Loucy (cell line): ENCODE measurements at regions not wholly inside any gene's neighbourhood (a gene's known extent, or its start where the extent isn't known, plus 50 kb on each side); places are given as distances from the start of the nearest gene placed in this dataset.

Experiments
- CTCF ChIP-seq: fragments of 200-600 bp; sonication (generic); conservative IDR thresholded peaks from 2 replicates; pipeline ENCODE4 v1.5.1; 2014; ENCODE audit warnings: mild to moderate bottlenecking, antibody characterized with exemption, low read length
- EZH2phosphoT487 ChIP-seq: fragments of 200-600 bp; IDR thresholded peaks from 2 replicates; pipeline ENCODE4 v1.6.1; 2018; ENCODE audit warnings: antibody characterized with exemption, mild to moderate bottlenecking, moderate library complexity, borderline replicate concordance

- TF ChIP-seq CTCF (no peak), EZH2phosphoT487 (no peak)
Observed at GRCh38 chr18:53874103-53874502, 350.4 kb downstream of the MBD2 start.
